K562 (cell line): ENCODE measurements at regions not wholly inside any gene's neighbourhood (a gene's known extent, or its start where the extent isn't known, plus 50 kb on each side); places are given as distances from the start of the nearest gene placed in this dataset.

Experiments used
- ATAC-seq: fragments of 200-7000 bp; cut with Tn5 transposase; 3 replicates; pipeline ENCODE4 v1.9.1; 2020; ENCODE audit warnings: moderate library complexity
- BruUV-seq: library from RNA; stranded (reverse); fragments of 400-500 nt; replicated peaks from 2 replicates; lab custom pipeline; 2021; lab: Mats Ljungman, UMichigan
- CTCF ChIA-PET: fragments of 300-600 bp; formaldehyde crosslinking; extraction: SDS; loops from one replicate; lab custom pipeline; 2021; ENCODE audit warnings: low intra/inter-chr PET ratio; lab: Yijun Ruan, JAX
- POLR2A ChIA-PET: fragments of 300-600, 350-650 bp; sonication (Branson Sonifier 250); formaldehyde crosslinking; extraction: SDS; loops from one replicate; lab custom pipeline; 2021; ENCODE audit warnings: antibody characterized with exemption, inconsistent platforms; lab: Yijun Ruan, JAX
- DNase-seq, 4 experiments: peaks; one replicate each; pipeline versions ENCODE4 v3.0.0 to v3.0.0-alpha.2; 2011 to 2018; ENCODE audit warnings: low spot score in 3 of 4, mixed read lengths in 3 of 4; ENCODE audit errors: extremely low read depth in 1 of 4
- FAIRE-seq: peaks from 2 replicates; lab custom pipeline; 2011; peaks lifted over from hg19 to GRCh38; lab: Jason Lieb, UNC
- H2AFZ ChIP-seq: 2 replicates; pipeline ENCODE4 v1.6.0; 2011; ENCODE audit warnings: low read depth, low read length, control low read depth, inconsistent platforms
- H3K27ac ChIP-seq: fragments of 200-600 bp; 3 replicates; pipeline ENCODE4 v1.8.0; 2011; ENCODE audit warnings: low read depth, mild to moderate bottlenecking, control low read depth, inconsistent platforms, low read length, moderate library complexity, mixed read lengths; ENCODE audit errors: extremely low read depth
- H3K27me3 ChIP-seq, 2 experiments: fragments of 300-600 bp in 1 of 2; 2 replicates in 1 of 2; 3 replicates in 1 of 2; pipeline versions ENCODE4 v1.6.0 to v1.8.0; 2011; ENCODE audit warnings: inconsistent platforms in 2 of 2, low read length in 2 of 2, mild to moderate bottlenecking in 1 of 2, mixed read lengths in 1 of 2, moderate library complexity in 1 of 2; ENCODE audit not compliant: control insufficient read depth in 2 of 2, insufficient read depth in 2 of 2
- H3K36me3 ChIP-seq: fragments of 300-600 bp; 3 replicates; pipeline ENCODE4 v1.8.0; 2011; ENCODE audit warnings: mild to moderate bottlenecking, low read length, inconsistent platforms; ENCODE audit not compliant: control insufficient read depth, insufficient read depth
- H3K4me1 ChIP-seq, 2 experiments: fragments of 200-600 bp in 1 of 2; replicated peaks in 1 of 2; 2 replicates in 1 of 2; 3 replicates in 1 of 2; pipeline versions ENCODE4 v1.5.1 to v1.8.0; 2011; ENCODE audit warnings: inconsistent platforms in 2 of 2, low read length in 2 of 2, mild to moderate bottlenecking in 1 of 2, mixed read lengths in 1 of 2, moderate library complexity in 1 of 2; ENCODE audit not compliant: control insufficient read depth in 2 of 2, insufficient read depth in 2 of 2
- H3K4me2 ChIP-seq: 2 replicates; pipeline ENCODE4 v1.6.1; 2011; ENCODE audit warnings: low read length, control low read depth, inconsistent platforms, mixed read lengths; ENCODE audit not compliant: insufficient read depth
- H3K4me3 ChIP-seq: fragments of 200-600 bp; sonication (generic), shearing (Covaris generic); 2 replicates; pipeline ENCODE4 v1.5.1; 2016; ENCODE audit warnings: control low read depth, inconsistent platforms
- H3K79me2 ChIP-seq: fragments of 200-600 bp; 3 replicates; pipeline ENCODE4 v1.8.0; 2011; ENCODE audit warnings: low read length, inconsistent platforms; ENCODE audit not compliant: control insufficient read depth, insufficient read depth
- H3K9ac ChIP-seq, 2 experiments: 2 replicates each; pipeline versions ENCODE4 v1.6.0 to v1.6.1; 2011; ENCODE audit warnings: low read depth in 2 of 2, low read length in 2 of 2, control low read depth in 1 of 2, inconsistent platforms in 1 of 2, mild to moderate bottlenecking in 1 of 2, mixed read lengths in 1 of 2; ENCODE audit not compliant: insufficient read depth in 1 of 2
- H3K9me1 ChIP-seq: one replicate; pipeline ENCODE4 v1.6.0; 2011; ENCODE audit warnings: inconsistent platforms, mild to moderate bottlenecking, low read length, moderate library complexity; ENCODE audit not compliant: control insufficient read depth, insufficient read depth
- H3K9me3 ChIP-seq: replicated peaks from 2 replicates; pipeline ENCODE4 v1.5.1; 2011; ENCODE audit warnings: low read depth, low read length, inconsistent platforms; ENCODE audit not compliant: control insufficient read depth, insufficient read depth
- H4K20me1 ChIP-seq: replicated peaks from 2 replicates; pipeline ENCODE4 v1.6.1; 2011; ENCODE audit warnings: low read length, inconsistent platforms, mixed read lengths; ENCODE audit not compliant: control insufficient read depth, insufficient read depth
- CC2D1A ChIP-seq: fragments of 450-650 bp; IDR thresholded peaks from 2 replicates; pipeline ENCODE4 v1.6.1; 2017; ENCODE audit warnings: mild to moderate bottlenecking
- CREBBP ChIP-seq: IDR thresholded peaks from one replicate; pipeline ENCODE4 v1.6.1; 2012; ENCODE audit warnings: low read depth, mild to moderate bottlenecking, control low read depth, inconsistent platforms, low read length
- EHMT2 ChIP-seq: fragments of 450-650 bp; IDR thresholded peaks from 2 replicates; pipeline ENCODE4 v1.6.1; 2018; ENCODE audit warnings: antibody characterized with exemption
- HNRNPLL ChIP-seq: fragments of 200-400 bp; formaldehyde crosslinking; IDR thresholded peaks from 2 replicates; pipeline ENCODE4 v1.6.1; 2017; ENCODE audit warnings: low read length, low read depth, mild to moderate bottlenecking; ENCODE audit not compliant: poor library complexity, severe bottlenecking
- MAFF ChIP-seq: IDR thresholded peaks from 2 replicates; pipeline ENCODE4 v1.6.1; 2012; ENCODE audit warnings: low read length, improper control_type of control experiment
- MCM7 ChIP-seq, 2 experiments: fragments of 450-650 bp; IDR thresholded peaks; 2 replicates each; pipeline ENCODE4 v1.6.1; 2016 to 2018
- NCOA4 ChIP-seq: fragments of 450-650 bp; IDR thresholded peaks from 2 replicates; pipeline ENCODE4 v1.6.1; 2018; ENCODE audit warnings: mild to moderate bottlenecking; ENCODE audit not compliant: partially characterized antibody
- NFE2L1 ChIP-seq: fragments of 450-650 bp; IDR thresholded peaks from 2 replicates; pipeline ENCODE4 v1.6.1; 2016; ENCODE audit warnings: missing genetic modification characterization, low read depth, mild to moderate bottlenecking, missing compliant biosample characterization, moderate library complexity, borderline replicate concordance
- PHF8 ChIP-seq: fragments of 200-600 bp; sonication (generic); IDR thresholded peaks from 2 replicates; pipeline ENCODE4 v1.6.1; 2012; ENCODE audit warnings: mixed run types, mild to moderate bottlenecking, inconsistent platforms, low read length, moderate library complexity, borderline replicate concordance
- POU5F1 ChIP-seq: fragments of 150-350 bp; IDR thresholded peaks from 2 replicates; pipeline ENCODE4 v1.6.1; 2014; ENCODE audit warnings: borderline replicate concordance, low read length, low read depth, mild to moderate bottlenecking; ENCODE audit not compliant: partially characterized antibody
- PTRF ChIP-seq: fragments of 450-650 bp; IDR thresholded peaks from 2 replicates; pipeline ENCODE4 v1.6.1; 2016; ENCODE audit warnings: mild to moderate bottlenecking, missing genetic modification characterization, missing compliant biosample characterization
- SIN3A ChIP-seq, 2 experiments: fragments of 150-350 bp in 1 of 2; IDR thresholded peaks; 2 replicates each; pipeline ENCODE4 v1.6.1; 2011 to 2016; ENCODE audit warnings: borderline replicate concordance in 2 of 2, low read depth in 2 of 2, low read length in 2 of 2, mild to moderate bottlenecking in 2 of 2, moderate library complexity in 2 of 2; ENCODE audit not compliant: control insufficient read depth in 1 of 2
- TAF7 ChIP-seq: fragments of 450-650 bp; IDR thresholded peaks from 2 replicates; pipeline ENCODE4 v1.6.1; 2016; ENCODE audit warnings: missing genetic modification characterization, missing compliant biosample characterization
- TEAD4 ChIP-seq, 2 experiments: sonication (generic) in 1 of 2; formaldehyde crosslinking in 1 of 2; IDR thresholded peaks; 2 replicates each; pipeline versions ENCODE4 v1.6.1 to v1.8.0; 2012 to 2022; ENCODE audit warnings: borderline replicate concordance in 1 of 2, inconsistent platforms in 1 of 2, low read length in 1 of 2, mild to moderate bottlenecking in 1 of 2, missing genetic modification reagents in 1 of 2
- ZFPM2 ChIP-seq: fragments of 250-450 bp; sonication (Bioruptor Pico); IDR thresholded peaks from 2 replicates; pipeline ENCODE4 v1.5.1; 2022; ENCODE audit warnings: mild to moderate bottlenecking
- ZKSCAN8 ChIP-seq: fragments of 200-800 bp; sonication (Bioruptor generic); IDR thresholded peaks from 2 replicates; pipeline ENCODE4 v1.6.1; 2016; ENCODE audit warnings: missing genetic modification characterization, missing compliant biosample characterization
- WGBS: fragments of 100-300 bp; shearing (Covaris generic); methylation state at CpG from one replicate; pipeline ENCODE4 v1.1.6; 2016; ENCODE audit warnings: low coverage, mixed read lengths; ENCODE audit not compliant: insufficient coverage; ENCODE audit errors: missing lambda C conversion rate; 5-methylcytosine and 5-hydroxymethylcytosine counted together
- in situ Hi-C: fragments of 300-500 bp; cut with MboI; formaldehyde crosslinking; loops from 4 replicates; pipeline ENCODE4 v1.15.0; 2018; ENCODE audit warnings: inconsistent platforms, mixed read lengths
- intact Hi-C: fragments of 100-400 bp; cut with micrococcal nuclease; formaldehyde crosslinking; loops from 2 replicates; pipeline ENCODE4 v1.14.2; 2022
- TF ChIP-seq, protein P1 (sequence below), 2 experiments: fragments of 200-800 bp in 1 of 2; sonication (Bioruptor generic) in 1 of 2; sonication (generic) in 1 of 2; formaldehyde crosslinking in 1 of 2; IDR thresholded peaks in 1 of 2; conservative IDR thresholded peaks in 1 of 2; 2 replicates each; pipeline versions ENCODE4 v1.5.0 to v1.6.1; 2016 to 2020; ENCODE audit warnings: missing compliant biosample characterization in 1 of 2, missing genetic modification characterization in 1 of 2, missing genetic modification reagents in 1 of 2
- TF ChIP-seq, protein P2 (sequence below): fragments of 250-450 bp; sonication (Bioruptor Pico); IDR thresholded peaks from 2 replicates; pipeline ENCODE4 v1.8.0; 2021; ENCODE audit warnings: moderate library complexity, mild to moderate bottlenecking, inconsistent platforms
- TF ChIP-seq, protein P3 (sequence below): fragments of 200-800 bp; sonication (Bioruptor generic); IDR thresholded peaks from 2 replicates; pipeline ENCODE4 v1.6.1; 2017; ENCODE audit warnings: missing genetic modification characterization, missing compliant biosample characterization
- TF ChIP-seq, protein P4 (sequence below): sonication (generic); formaldehyde crosslinking; IDR thresholded peaks from 2 replicates; pipeline ENCODE4 v1.9.0; 2022; ENCODE audit warnings: mild to moderate bottlenecking, missing genetic modification reagents

DNA sequence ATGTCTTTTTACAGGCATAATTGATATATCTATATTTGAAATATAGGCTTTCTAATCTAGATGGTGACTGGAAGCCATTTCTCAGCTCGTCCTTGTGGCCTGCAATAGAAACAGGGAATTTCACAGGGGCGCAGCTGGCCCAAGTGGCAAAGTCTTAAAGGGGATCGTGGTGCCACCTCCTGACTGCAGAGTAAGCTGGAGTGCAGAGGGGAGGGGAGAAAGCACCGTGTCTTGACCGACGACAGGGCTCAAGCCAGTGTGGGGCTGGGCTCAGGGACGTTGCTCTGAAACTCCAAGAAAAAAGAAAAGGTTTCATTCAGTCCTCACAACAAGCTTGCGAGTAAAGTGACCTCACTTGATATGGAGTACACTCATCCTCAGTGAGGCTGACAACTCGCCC, 255.1 kb downstream of the DCDC2C start:
- Histone ChIP-seq H4K20me1 (no peaks in the 10 kb centered on the region), H3K4me1 (no peaks in the 10 kb centered on the region), H3K4me2 (no peak overlapping the region), H3K36me3 (no peaks in the 10 kb centered on the region), H3K27ac (no peak overlapping the region), H3K9me3 (no peaks in the 10 kb centered on the region), H3K4me3 (no peak overlapping the region), H3K9me1 (no peaks in the 10 kb centered on the region), H3K27me3 (no peaks in the 10 kb centered on the region), H2AFZ (no peak overlapping the region), H3K9ac (no peak overlapping the region), H3K79me2 (no peaks in the 10 kb centered on the region)
- DNase-seq (no peak), ATAC-seq (no peak), FAIRE-seq (no peak)
- BruUV-seq, result no TSS peak
- CTCF ChIA-PET, result no interaction called here
- intact Hi-C loops (loop anchor here (5.0 kb wide), 1 partner anchor 221 kb away; no protein-coding TSS in a partner anchor), in situ Hi-C loops (no loop called here)
- POLR2A ChIA-PET, result interaction anchor here (0.6 kb wide), 1 partner anchor 32 kb away, joined by 3 read pairs; no protein-coding TSS in a partner anchor
- 4% methylated on average over 9 of the region's 9 CpGs for WGBS
- TF ChIP-seq HNRNPLL, result no peak
- TF ChIP-seq, protein P1, sequence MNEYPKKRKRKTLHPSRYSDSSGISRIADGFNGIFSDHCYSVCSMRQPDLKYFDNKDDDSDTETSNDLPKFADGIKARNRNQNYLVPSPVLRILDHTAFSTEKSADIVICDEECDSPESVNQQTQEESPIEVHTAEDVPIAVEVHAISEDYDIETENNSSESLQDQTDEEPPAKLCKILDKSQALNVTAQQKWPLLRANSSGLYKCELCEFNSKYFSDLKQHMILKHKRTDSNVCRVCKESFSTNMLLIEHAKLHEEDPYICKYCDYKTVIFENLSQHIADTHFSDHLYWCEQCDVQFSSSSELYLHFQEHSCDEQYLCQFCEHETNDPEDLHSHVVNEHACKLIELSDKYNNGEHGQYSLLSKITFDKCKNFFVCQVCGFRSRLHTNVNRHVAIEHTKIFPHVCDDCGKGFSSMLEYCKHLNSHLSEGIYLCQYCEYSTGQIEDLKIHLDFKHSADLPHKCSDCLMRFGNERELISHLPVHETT (CRISPR knock-in tag; conservative IDR thresholded peaks at IDR 0.05 in 1 of 2, IDR thresholded peaks at IDR 0.05 in 1 of 2), result no peak
- no peak for TF ChIP-seq TAF7 (tag)
- no peak for TF ChIP-seq POU5F1
- TF ChIP-seq, protein P2, sequence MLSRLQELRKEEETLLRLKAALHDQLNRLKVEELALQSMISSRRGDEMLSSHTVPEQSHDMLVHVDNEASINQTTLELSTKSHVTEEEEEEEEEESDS (CRISPR knock-in tag), result no peak
- TF ChIP-seq ZFPM2, result no peak
- no peak for TF ChIP-seq PHF8
- no peak for TF ChIP-seq SIN3A (IDR thresholded peaks at IDR 0.05; ENCODE audit: borderline replicate concordance in 2 of 2, control insufficient read depth in 1 of 2, low read depth in 2 of 2, low read length in 2 of 2)
- no peak for TF ChIP-seq PTRF (tag)
- no peak for TF ChIP-seq TEAD4 (IDR thresholded peaks at IDR 0.05; ENCODE audit: low read length)
- TF ChIP-seq TEAD4 (CRISPR knock-in tag; IDR thresholded peaks at IDR 0.05; ENCODE audit: borderline replicate concordance), result no peak
- TF ChIP-seq, protein P3, sequence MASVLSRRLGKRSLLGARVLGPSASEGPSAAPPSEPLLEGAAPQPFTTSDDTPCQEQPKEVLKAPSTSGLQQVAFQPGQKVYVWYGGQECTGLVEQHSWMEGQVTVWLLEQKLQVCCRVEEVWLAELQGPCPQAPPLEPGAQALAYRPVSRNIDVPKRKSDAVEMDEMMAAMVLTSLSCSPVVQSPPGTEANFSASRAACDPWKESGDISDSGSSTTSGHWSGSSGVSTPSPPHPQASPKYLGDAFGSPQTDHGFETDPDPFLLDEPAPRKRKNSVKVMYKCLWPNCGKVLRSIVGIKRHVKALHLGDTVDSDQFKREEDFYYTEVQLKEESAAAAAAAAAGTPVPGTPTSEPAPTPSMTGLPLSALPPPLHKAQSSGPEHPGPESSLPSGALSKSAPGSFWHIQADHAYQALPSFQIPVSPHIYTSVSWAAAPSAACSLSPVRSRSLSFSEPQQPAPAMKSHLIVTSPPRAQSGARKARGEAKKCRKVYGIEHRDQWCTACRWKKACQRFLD, result no peak
- TF ChIP-seq CC2D1A, result no peak
- no peak for TF ChIP-seq MAFF
- TF ChIP-seq, protein P4, sequence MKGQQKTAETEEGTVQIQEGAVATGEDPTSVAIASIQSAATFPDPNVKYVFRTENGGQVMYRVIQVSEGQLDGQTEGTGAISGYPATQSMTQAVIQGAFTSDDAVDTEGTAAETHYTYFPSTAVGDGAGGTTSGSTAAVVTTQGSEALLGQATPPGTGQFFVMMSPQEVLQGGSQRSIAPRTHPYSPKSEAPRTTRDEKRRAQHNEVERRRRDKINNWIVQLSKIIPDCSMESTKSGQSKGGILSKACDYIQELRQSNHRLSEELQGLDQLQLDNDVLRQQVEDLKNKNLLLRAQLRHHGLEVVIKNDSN, result no peak
- TF ChIP-seq NCOA4, result no peak
- TF ChIP-seq NFE2L1, result no peak
- TF ChIP-seq EHMT2, result no peak
- TF ChIP-seq ZKSCAN8 (CRISPR knock-in tag), result no peak
- TF ChIP-seq MCM7 (IDR thresholded peaks at IDR 0.05), result no peak
- no peak for TF ChIP-seq CREBBP
